ENCODE measurements at regions not wholly inside any gene's neighbourhood (a gene's known extent, or its start where the extent isn't known, plus 50 kb on each side); places are given as distances from the start of the nearest gene placed in this dataset.

DNA sequence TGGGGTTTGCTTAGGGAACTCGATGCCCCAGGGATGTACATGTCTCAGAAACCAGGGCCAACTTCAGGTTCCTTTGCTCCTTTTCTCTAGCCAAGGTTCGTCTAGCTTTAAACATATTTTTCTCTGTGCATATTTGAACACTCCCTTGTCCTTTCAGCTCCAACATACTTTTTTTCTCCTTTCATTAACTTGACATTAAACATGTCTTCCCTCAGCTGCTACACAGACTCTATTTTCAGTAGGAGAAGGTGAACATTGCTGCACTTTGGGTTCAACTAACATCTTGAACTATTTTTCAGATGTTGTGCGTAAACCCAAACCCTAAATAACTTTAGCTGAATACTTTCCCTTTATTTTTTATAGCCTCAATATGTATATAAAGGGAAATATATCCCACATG is 212.9 kb downstream of the MTX2 start:
- TF ChIP-seq RAD21 (IDR thresholded peaks at IDR 0.05; ENCODE audit: low read depth) (no peak), ZBTB7A (IDR thresholded peaks at IDR 0.05; ENCODE audit: low read depth) (no peak), YY1 (IDR thresholded peaks at IDR 0.05; ENCODE audit: low read depth) (no peak), TCF12 (IDR thresholded peaks at IDR 0.05; ENCODE audit: low read depth) (no peak), CEBPB (IDR thresholded peaks at IDR 0.05) (no peak), NFIC (IDR thresholded peaks at IDR 0.05) (no peak), EP300 (IDR thresholded peaks at IDR 0.05; ENCODE audit: borderline replicate concordance) (no peak), TAF1 (IDR thresholded peaks at IDR 0.05; ENCODE audit: low read depth) (no peak)
- TF ChIP-seq, protein P1, sequence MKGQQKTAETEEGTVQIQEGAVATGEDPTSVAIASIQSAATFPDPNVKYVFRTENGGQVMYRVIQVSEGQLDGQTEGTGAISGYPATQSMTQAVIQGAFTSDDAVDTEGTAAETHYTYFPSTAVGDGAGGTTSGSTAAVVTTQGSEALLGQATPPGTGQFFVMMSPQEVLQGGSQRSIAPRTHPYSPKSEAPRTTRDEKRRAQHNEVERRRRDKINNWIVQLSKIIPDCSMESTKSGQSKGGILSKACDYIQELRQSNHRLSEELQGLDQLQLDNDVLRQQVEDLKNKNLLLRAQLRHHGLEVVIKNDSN (IDR thresholded peaks at IDR 0.05): no peak
- TF ChIP-seq, protein P2, sequence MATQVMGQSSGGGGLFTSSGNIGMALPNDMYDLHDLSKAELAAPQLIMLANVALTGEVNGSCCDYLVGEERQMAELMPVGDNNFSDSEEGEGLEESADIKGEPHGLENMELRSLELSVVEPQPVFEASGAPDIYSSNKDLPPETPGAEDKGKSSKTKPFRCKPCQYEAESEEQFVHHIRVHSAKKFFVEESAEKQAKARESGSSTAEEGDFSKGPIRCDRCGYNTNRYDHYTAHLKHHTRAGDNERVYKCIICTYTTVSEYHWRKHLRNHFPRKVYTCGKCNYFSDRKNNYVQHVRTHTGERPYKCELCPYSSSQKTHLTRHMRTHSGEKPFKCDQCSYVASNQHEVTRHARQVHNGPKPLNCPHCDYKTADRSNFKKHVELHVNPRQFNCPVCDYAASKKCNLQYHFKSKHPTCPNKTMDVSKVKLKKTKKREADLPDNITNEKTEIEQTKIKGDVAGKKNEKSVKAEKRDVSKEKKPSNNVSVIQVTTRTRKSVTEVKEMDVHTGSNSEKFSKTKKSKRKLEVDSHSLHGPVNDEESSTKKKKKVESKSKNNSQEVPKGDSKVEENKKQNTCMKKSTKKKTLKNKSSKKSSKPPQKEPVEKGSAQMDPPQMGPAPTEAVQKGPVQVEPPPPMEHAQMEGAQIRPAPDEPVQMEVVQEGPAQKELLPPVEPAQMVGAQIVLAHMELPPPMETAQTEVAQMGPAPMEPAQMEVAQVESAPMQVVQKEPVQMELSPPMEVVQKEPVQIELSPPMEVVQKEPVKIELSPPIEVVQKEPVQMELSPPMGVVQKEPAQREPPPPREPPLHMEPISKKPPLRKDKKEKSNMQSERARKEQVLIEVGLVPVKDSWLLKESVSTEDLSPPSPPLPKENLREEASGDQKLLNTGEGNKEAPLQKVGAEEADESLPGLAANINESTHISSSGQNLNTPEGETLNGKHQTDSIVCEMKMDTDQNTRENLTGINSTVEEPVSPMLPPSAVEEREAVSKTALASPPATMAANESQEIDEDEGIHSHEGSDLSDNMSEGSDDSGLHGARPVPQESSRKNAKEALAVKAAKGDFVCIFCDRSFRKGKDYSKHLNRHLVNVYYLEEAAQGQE (IDR thresholded peaks at IDR 0.05; ENCODE audit: low read depth): no peak
